HepG2 (cell line): ENCODE measurements at regions not wholly inside any gene's neighbourhood (a gene's known extent, or its start where the extent isn't known, plus 50 kb on each side); places are given as distances from the start of the nearest gene placed in this dataset.

ENCODE experiments used
- ATAC-seq: fragments of 200-7000 bp; cut with Tn5 transposase; 3 replicates; pipeline ENCODE4 v1.9.1; 2020; ENCODE audit warnings: mild to moderate bottlenecking, moderate library complexity
- BruUV-seq: library from RNA; stranded (reverse); fragments of 400-500 nt; replicated peaks from 2 replicates; lab custom pipeline; 2021; lab: Mats Ljungman, UMichigan
- CTCF ChIA-PET: fragments of 300-600 bp; formaldehyde crosslinking; extraction: SDS; loops from one replicate; lab custom pipeline; 2021; ENCODE audit warnings: low total read pairs, inconsistent platforms, low intra/inter-chr PET ratio; lab: Yijun Ruan, JAX
- POLR2A ChIA-PET: fragments of 350-600 bp; sonication (Branson Sonifier 250); formaldehyde crosslinking; loops from one replicate; lab custom pipeline; 2020; ENCODE audit warnings: antibody characterized with exemption, inconsistent platforms; lab: Yijun Ruan, JAX
- DNase-seq: peaks from one replicate; pipeline ENCODE4 v3.0.0-alpha.2; 2015; ENCODE audit warnings: low spot score
- FAIRE-seq: peaks from 3 replicates; lab custom pipeline; 2011; peaks lifted over from hg19 to GRCh38; lab: Jason Lieb, UNC
- H2AFZ ChIP-seq: one replicate; pipeline ENCODE4 v1.6.1; 2011; ENCODE audit warnings: low read length, inconsistent platforms
- H3K27ac ChIP-seq: fragments of 300-600 bp; 3 replicates; pipeline ENCODE4 v1.8.0; 2011; ENCODE audit warnings: mixed run types, mild to moderate bottlenecking, mixed read lengths, low read length, inconsistent platforms; ENCODE audit not compliant: insufficient read depth; ENCODE audit errors: extremely low read length
- H3K27me3 ChIP-seq, 2 experiments: fragments of 200-600 bp in 1 of 2; 2 replicates in 1 of 2; 3 replicates in 1 of 2; pipeline versions ENCODE4 v1.6.0 to v1.8.0; 2011; ENCODE audit warnings: low read length in 2 of 2, mild to moderate bottlenecking in 2 of 2, moderate library complexity in 2 of 2, inconsistent platforms in 1 of 2; ENCODE audit not compliant: insufficient read depth in 2 of 2, control insufficient read depth in 1 of 2
- H3K36me3 ChIP-seq, 2 experiments: fragments of 200-600 bp in 1 of 2; replicated peaks in 1 of 2; 2 replicates in 1 of 2; 3 replicates in 1 of 2; pipeline versions ENCODE4 v1.5.1 to v1.8.0; 2011; ENCODE audit warnings: low read length in 2 of 2, inconsistent platforms in 1 of 2; ENCODE audit not compliant: insufficient read depth in 2 of 2, control insufficient read depth in 1 of 2
- H3K4me1 ChIP-seq: 2 replicates; pipeline ENCODE4 v1.5.1; 2012; ENCODE audit warnings: low read length, inconsistent platforms; ENCODE audit not compliant: insufficient read depth
- H3K4me2 ChIP-seq: 2 replicates; pipeline ENCODE4 v1.6.0; 2011; ENCODE audit warnings: low read depth, low read length, inconsistent platforms
- H3K4me3 ChIP-seq, 3 experiments: fragments of 200-600 bp in 1 of 3; sonication (generic), shearing (Covaris generic) in 1 of 3; replicated peaks in 1 of 3; 2 replicates each; pipeline ENCODE4 v1.5.1; 2011 to 2016; ENCODE audit warnings: low read length in 3 of 3, inconsistent platforms in 2 of 3, low read depth in 2 of 3, mild to moderate bottlenecking in 2 of 3, control low read depth in 1 of 3, mixed read lengths in 1 of 3; ENCODE audit not compliant: insufficient read depth in 1 of 3
- H3K79me2 ChIP-seq: one replicate; pipeline ENCODE4 v1.6.1; 2011; ENCODE audit warnings: low read length, inconsistent platforms; ENCODE audit not compliant: insufficient read depth
- H3K9ac ChIP-seq: 2 replicates; pipeline ENCODE4 v1.6.0; 2011; ENCODE audit warnings: mild to moderate bottlenecking, low read depth, low read length, inconsistent platforms; ENCODE audit not compliant: insufficient read depth
- H3K9me3 ChIP-seq: 2 replicates; pipeline ENCODE4 v1.5.1; 2012; ENCODE audit warnings: mild to moderate bottlenecking, low read length
- H4K20me1 ChIP-seq: 2 replicates; pipeline ENCODE4 v1.6.0; 2011; ENCODE audit warnings: inconsistent platforms, mild to moderate bottlenecking, low read length, moderate library complexity; ENCODE audit not compliant: insufficient read depth
- FOXC1 ChIP-seq: sonication (generic); formaldehyde crosslinking; IDR thresholded peaks from 2 replicates; pipeline ENCODE4 v1.8.0; 2022; ENCODE audit warnings: mild to moderate bottlenecking, missing genetic modification reagents, borderline replicate concordance
- RBFOX2 ChIP-seq: fragments of 200-400 bp; formaldehyde crosslinking; IDR thresholded peaks from 2 replicates; pipeline ENCODE4 v1.6.1; 2017; ENCODE audit warnings: low read depth, mild to moderate bottlenecking, low read length
- SRY ChIP-seq: sonication (generic); formaldehyde crosslinking; IDR thresholded peaks from 2 replicates; pipeline ENCODE4 v1.8.0; 2022; ENCODE audit warnings: mild to moderate bottlenecking, missing genetic modification reagents
- ZNF264 ChIP-seq: sonication (generic); formaldehyde crosslinking; IDR thresholded peaks from 2 replicates; pipeline ENCODE4 v1.4.0; 2020; ENCODE audit warnings: missing genetic modification reagents
- ZNF446 ChIP-seq: sonication (generic); formaldehyde crosslinking; IDR thresholded peaks from 2 replicates; pipeline ENCODE4 v1.5.0; 2020; ENCODE audit warnings: mild to moderate bottlenecking, missing genetic modification reagents
- ZNF737 ChIP-seq: sonication (generic); formaldehyde crosslinking; IDR thresholded peaks from 2 replicates; pipeline ENCODE4 v1.5.0; 2020; ENCODE audit warnings: missing genetic modification reagents, mild to moderate bottlenecking, borderline replicate concordance
- ZNF768 ChIP-seq: sonication (generic); formaldehyde crosslinking; IDR thresholded peaks from 2 replicates; pipeline ENCODE4 v1.4.0; 2020; ENCODE audit warnings: missing genetic modification reagents
- WGBS: methylation state at CpG from one replicate; pipeline ENCODE4 v1.1.6; 2017; ENCODE audit warnings: low lambda C conversion rate; 5-methylcytosine and 5-hydroxymethylcytosine counted together
- in situ Hi-C: cut with HindIII; loops from 2 replicates; pipeline ENCODE4 v1.10.0; 2017; ENCODE audit warnings: low pct_unique_long_range_greater_than_20kb; ENCODE audit not compliant: extremely low pct_ligation_motif_present
- intact Hi-C: fragments of 100-400 bp; cut with micrococcal nuclease; formaldehyde crosslinking; loops from one replicate; pipeline ENCODE4 v1.10.0; 2022; ENCODE audit not compliant: unreplicated experiment
- TF ChIP-seq, protein P1 (sequence below): sonication (generic); formaldehyde crosslinking; IDR thresholded peaks from 2 replicates; pipeline ENCODE4 v1.9.0; 2021; ENCODE audit warnings: missing genetic modification reagents, borderline replicate concordance

DNA sequence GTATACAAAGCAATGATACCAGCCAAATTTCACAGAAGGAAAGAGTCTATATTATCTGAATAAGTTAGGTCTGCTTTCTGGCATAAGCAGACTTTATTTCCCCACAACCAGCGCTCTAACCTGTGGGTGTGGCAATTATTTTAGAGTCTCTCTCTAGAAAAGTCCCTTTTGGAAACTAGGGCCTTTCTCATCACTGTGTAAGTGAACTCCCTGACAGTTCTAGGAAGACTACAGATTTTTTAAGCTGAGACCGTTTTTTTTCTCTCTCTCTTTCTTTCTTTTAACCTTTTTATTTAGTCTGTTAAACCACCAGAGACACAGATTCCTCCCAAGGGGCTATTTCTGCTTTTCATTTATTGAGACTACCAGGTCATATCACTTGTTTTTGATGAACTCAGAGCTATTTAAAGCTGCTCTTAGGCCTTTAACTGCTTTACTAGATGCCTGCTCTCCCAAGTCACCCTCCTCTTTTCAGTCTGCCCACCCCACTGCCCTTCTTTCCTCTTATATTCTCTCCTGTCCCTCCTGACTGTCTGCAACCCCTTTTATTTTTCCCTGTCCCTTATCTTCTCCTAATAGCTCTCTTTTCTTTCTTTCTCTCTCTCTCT, 69.2 kb upstream of the ARHGAP5 start:
- no peak overlapping the region for H2AFZ ChIP-seq
- H3K4me1 ChIP-seq, result peaks cover 41% of the 10 kb centered on the region
- DNase-seq, result no peak
- FAIRE-seq, result no peak
- intact Hi-C loops (loop anchor here (2.0 kb wide), 1 partner anchor 41 kb away; no protein-coding TSS in a partner anchor), in situ Hi-C loops (no loop called here)
- no peaks in the 10 kb centered on the region for H3K9me3 ChIP-seq
- H3K4me2 ChIP-seq, result no peak overlapping the region
- H3K79me2 ChIP-seq, result no peaks in the 10 kb centered on the region
- H3K4me3 ChIP-seq, result no peak overlapping the region
- 45% methylated on average over 2 of the region's 2 CpGs for WGBS
- no peaks in the 10 kb centered on the region for H4K20me1 ChIP-seq
- no peak for TF ChIP-seq ZNF446 (CRISPR knock-in tag)
- 0 out of 2 replicates have a peak, but pooled peaks have one; percentile 43 for TF ChIP-seq RBFOX2
- TF ChIP-seq, protein P1, sequence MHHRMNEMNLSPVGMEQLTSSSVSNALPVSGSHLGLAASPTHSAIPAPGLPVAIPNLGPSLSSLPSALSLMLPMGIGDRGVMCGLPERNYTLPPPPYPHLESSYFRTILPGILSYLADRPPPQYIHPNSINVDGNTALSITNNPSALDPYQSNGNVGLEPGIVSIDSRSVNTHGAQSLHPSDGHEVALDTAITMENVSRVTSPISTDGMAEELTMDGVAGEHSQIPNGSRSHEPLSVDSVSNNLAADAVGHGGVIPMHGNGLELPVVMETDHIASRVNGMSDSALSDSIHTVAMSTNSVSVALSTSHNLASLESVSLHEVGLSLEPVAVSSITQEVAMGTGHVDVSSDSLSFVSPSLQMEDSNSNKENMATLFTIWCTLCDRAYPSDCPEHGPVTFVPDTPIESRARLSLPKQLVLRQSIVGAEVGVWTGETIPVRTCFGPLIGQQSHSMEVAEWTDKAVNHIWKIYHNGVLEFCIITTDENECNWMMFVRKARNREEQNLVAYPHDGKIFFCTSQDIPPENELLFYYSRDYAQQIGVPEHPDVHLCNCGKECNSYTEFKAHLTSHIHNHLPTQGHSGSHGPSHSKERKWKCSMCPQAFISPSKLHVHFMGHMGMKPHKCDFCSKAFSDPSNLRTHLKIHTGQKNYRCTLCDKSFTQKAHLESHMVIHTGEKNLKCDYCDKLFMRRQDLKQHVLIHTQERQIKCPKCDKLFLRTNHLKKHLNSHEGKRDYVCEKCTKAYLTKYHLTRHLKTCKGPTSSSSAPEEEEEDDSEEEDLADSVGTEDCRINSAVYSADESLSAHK (CRISPR knock-in tag), result no peak
- TF ChIP-seq ZNF264 (CRISPR knock-in tag), result no peak
- no peak for TF ChIP-seq ZNF737 (CRISPR knock-in tag)
- TF ChIP-seq ZNF768 (CRISPR knock-in tag), result no peak
- no peak for TF ChIP-seq SRY (CRISPR knock-in tag)
- TF ChIP-seq FOXC1, result no peak
- POLR2A ChIA-PET, result no interaction called here
- H3K27me3 ChIP-seq, result peaks cover 0 to 8% of the 10 kb centered on the region in 2 experiments; a peak in 2 of 5 replicates
- H3K9ac ChIP-seq, result no peak overlapping the region
- no peaks in the 10 kb centered on the region for H3K36me3 ChIP-seq
- no TSS peak for BruUV-seq
- no peak for ATAC-seq
- no peak overlapping the region for H3K27ac ChIP-seq
- CTCF ChIA-PET, result no interaction called here
